DMS153 treated with DMSO at 0.1 percent for 48 hours (cell line): ENCODE measurements at regions not wholly inside any gene's neighbourhood (a gene's known extent, or its start where the extent isn't known, plus 50 kb on each side); places are given as distances from the start of the nearest gene placed in this dataset.
"Not testable (repeated sequence)": the region's sequence is repeated elsewhere in the genome, so short reads cannot be mapped to it uniquely, and the experiment has no call there.

Source experiments
- DNase-seq: peaks from one replicate; lab custom pipeline; 2025; ENCODE audit not compliant: unreplicated experiment; lab: John Stamatoyannopoulos, UW

- DNase-seq, result no peak
These were observed 218.2 kb upstream of the NR5A2 start for GRCh38 chr1:199809311-199809710.

- DNase-seq, result no peak
These were observed 216.3 kb upstream of the NR5A2 start for GRCh38 chr1:199811163-199811562.

GRCh38 chr1:199813198-199813597, 214.3 kb upstream of the NR5A2 start:
- no peak for DNase-seq

- DNase-seq, result no peak
These were observed 211.6 kb upstream of the NR5A2 start for GRCh38 chr1:199815947-199816346.

- DNase-seq, result no peak
These were observed 210.2 kb upstream of the NR5A2 start for GRCh38 chr1:199817266-199817665.

- peak; percentile 26 for DNase-seq
These were observed 206.3 kb upstream of the NR5A2 start for GRCh38 chr1:199821029-199821779.

- no peak for DNase-seq
These were observed 195.1 kb upstream of the NR5A2 start for GRCh38 chr1:199832451-199832850.

- no peak for DNase-seq
These were observed 192.8 kb upstream of the NR5A2 start for GRCh38 chr1:199834711-199835110.

GRCh38 chr1:199836430-199836829, 191.1 kb upstream of the NR5A2 start:
- DNase-seq, result no peak

GRCh38 chr1:199837321-199837720, 190.2 kb upstream of the NR5A2 start:
- no peak for DNase-seq

- not testable (repeated sequence) for DNase-seq
These were observed 187.9 kb upstream of the NR5A2 start for GRCh38 chr1:199839608-199840007.

GRCh38 chr1:199843096-199843495, 184.4 kb upstream of the NR5A2 start:
- DNase-seq, result not testable (repeated sequence)

- DNase-seq, result no peak
These were observed 183.6 kb upstream of the NR5A2 start for GRCh38 chr1:199843861-199844260.

- no peak for DNase-seq
These were observed 180.5 kb upstream of the NR5A2 start for GRCh38 chr1:199847021-199847420.

- no peak for DNase-seq
These were observed 175.9 kb upstream of the NR5A2 start for GRCh38 chr1:199851439-199852140.

- no peak for DNase-seq
These were observed 172.7 kb upstream of the NR5A2 start for GRCh38 chr1:199854686-199855321.

GRCh38 chr1:199855580-199855979, 171.9 kb upstream of the NR5A2 start:
- no peak for DNase-seq

GRCh38 chr1:199856216-199856780, 171.2 kb upstream of the NR5A2 start:
- no peak for DNase-seq

GRCh38 chr1:199857108-199857507, 170.4 kb upstream of the NR5A2 start:
- DNase-seq, result no peak

- DNase-seq, result no peak
These were observed 170.0 kb upstream of the NR5A2 start for GRCh38 chr1:199857516-199857915.

- DNase-seq, result no peak
These were observed 169.3 kb upstream of the NR5A2 start for GRCh38 chr1:199858171-199858570.

GRCh38 chr1:199858856-199859255, 168.7 kb upstream of the NR5A2 start:
- no peak for DNase-seq
